ENCODE measurements at regions not wholly inside any gene's neighbourhood (a gene's known extent, or its start where the extent isn't known, plus 50 kb on each side); places are given as distances from the start of the nearest gene placed in this dataset.
"Not testable (repeated sequence)": the region's sequence is repeated elsewhere in the genome, so short reads cannot be mapped to it uniquely, and the experiment has no call there.

- in situ Hi-C loops (cut with HindIII; ENCODE audit: low sequenced_read_pairs), result no loop called here
Measured at GRCh38 chr18:39481281-39481680, 1915.7 kb upstream of the CELF4 start.

- in situ Hi-C loops (cut with HindIII; ENCODE audit: low sequenced_read_pairs), result no loop called here
Measured at GRCh38 chr18:39480494-39481195, 1915.0 kb upstream of the CELF4 start.

- in situ Hi-C loops (cut with HindIII; ENCODE audit: low sequenced_read_pairs), result no loop called here
Measured at GRCh38 chr18:39464006-39464405, 1898.4 kb upstream of the CELF4 start.

GRCh38 chr18:39462436-39462835, 1896.8 kb upstream of the CELF4 start:
- in situ Hi-C loops (cut with HindIII; ENCODE audit: low sequenced_read_pairs), result no loop called here

GRCh38 chr18:39460136-39460535, 1894.5 kb upstream of the CELF4 start:
- in situ Hi-C loops (cut with HindIII; ENCODE audit: low sequenced_read_pairs), result no loop called here

GRCh38 chr18:39455285-39455684, 1889.7 kb upstream of the CELF4 start:
- in situ Hi-C loops (cut with HindIII; ENCODE audit: low sequenced_read_pairs), result no loop called here

- in situ Hi-C loops (cut with HindIII; ENCODE audit: low sequenced_read_pairs), result no loop called here
Measured at GRCh38 chr18:39454866-39455265, 1889.3 kb upstream of the CELF4 start.

- in situ Hi-C loops (cut with HindIII; ENCODE audit: low sequenced_read_pairs), result no loop called here
Measured at GRCh38 chr18:39453882-39454281, 1888.3 kb upstream of the CELF4 start.

- in situ Hi-C loops (cut with HindIII; ENCODE audit: low sequenced_read_pairs), result no loop called here
Measured at GRCh38 chr18:39453356-39453755, 1887.8 kb upstream of the CELF4 start.

GRCh38 chr18:39450958-39451357, 1885.4 kb upstream of the CELF4 start:
- in situ Hi-C loops (cut with HindIII; ENCODE audit: low sequenced_read_pairs), result no loop called here

- in situ Hi-C loops (cut with HindIII; ENCODE audit: low sequenced_read_pairs), result no loop called here
Measured at GRCh38 chr18:39449566-39449965, 1884.0 kb upstream of the CELF4 start.

GRCh38 chr18:39448942-39449341, 1883.3 kb upstream of the CELF4 start:
- in situ Hi-C loops (cut with HindIII; ENCODE audit: low sequenced_read_pairs), result no loop called here

- in situ Hi-C loops (cut with HindIII; ENCODE audit: low sequenced_read_pairs), result not testable (repeated sequence)
Measured at GRCh38 chr18:39444957-39445356, 1879.4 kb upstream of the CELF4 start.

- in situ Hi-C loops (cut with HindIII; ENCODE audit: low sequenced_read_pairs), result no loop called here
Measured at GRCh38 chr18:39441648-39442047, 1876.0 kb upstream of the CELF4 start.

GRCh38 chr18:39435996-39436395, 1870.4 kb upstream of the CELF4 start:
- in situ Hi-C loops (cut with HindIII; ENCODE audit: low sequenced_read_pairs), result no loop called here

GRCh38 chr18:39435209-39435608, 1869.6 kb upstream of the CELF4 start:
- in situ Hi-C loops (cut with HindIII; ENCODE audit: low sequenced_read_pairs), result no loop called here

- in situ Hi-C loops (cut with HindIII; ENCODE audit: low sequenced_read_pairs), result no loop called here
Measured at GRCh38 chr18:39434223-39434920, 1868.8 kb upstream of the CELF4 start.

- in situ Hi-C loops (cut with HindIII; ENCODE audit: low sequenced_read_pairs), result no loop called here
Measured at GRCh38 chr18:39425172-39425850, 1859.7 kb upstream of the CELF4 start.

GRCh38 chr18:39424261-39424660, 1858.7 kb upstream of the CELF4 start:
- in situ Hi-C loops (cut with HindIII; ENCODE audit: low sequenced_read_pairs), result no loop called here

- in situ Hi-C loops (cut with HindIII; ENCODE audit: low sequenced_read_pairs), result no loop called here
Measured at GRCh38 chr18:39421276-39421675, 1855.7 kb upstream of the CELF4 start.

GRCh38 chr18:39419315-39419714, 1853.7 kb upstream of the CELF4 start:
- in situ Hi-C loops (cut with HindIII; ENCODE audit: low sequenced_read_pairs), result no loop called here

GRCh38 chr18:39415471-39415870, 1849.9 kb upstream of the CELF4 start:
- in situ Hi-C loops (cut with HindIII; ENCODE audit: low sequenced_read_pairs), result no loop called here

All from DLD1 (cell line).